Ishikawa (cell line): ENCODE measurements at regions not wholly inside any gene's neighbourhood (a gene's known extent, or its start where the extent isn't known, plus 50 kb on each side); places are given as distances from the start of the nearest gene placed in this dataset.

Experiments used
- CEBPB ChIP-seq: IDR thresholded peaks from 2 replicates; pipeline ENCODE4 v1.6.1; 2012
- EP300 ChIP-seq: IDR thresholded peaks from 2 replicates; pipeline ENCODE4 v1.6.1; 2012; ENCODE audit warnings: borderline replicate concordance
- RAD21 ChIP-seq: IDR thresholded peaks from 2 replicates; pipeline ENCODE4 v1.6.1; 2012; ENCODE audit warnings: low read depth
- TCF12 ChIP-seq: IDR thresholded peaks from 2 replicates; pipeline ENCODE4 v1.6.1; 2012; ENCODE audit warnings: low read depth
- TEAD4 ChIP-seq: IDR thresholded peaks from 2 replicates; pipeline ENCODE4 v1.6.1; 2012
- TF ChIP-seq, protein P1 (sequence below): IDR thresholded peaks from 2 replicates; pipeline ENCODE4 v1.6.1; 2012; ENCODE audit warnings: low read depth, mild to moderate bottlenecking

DNA sequence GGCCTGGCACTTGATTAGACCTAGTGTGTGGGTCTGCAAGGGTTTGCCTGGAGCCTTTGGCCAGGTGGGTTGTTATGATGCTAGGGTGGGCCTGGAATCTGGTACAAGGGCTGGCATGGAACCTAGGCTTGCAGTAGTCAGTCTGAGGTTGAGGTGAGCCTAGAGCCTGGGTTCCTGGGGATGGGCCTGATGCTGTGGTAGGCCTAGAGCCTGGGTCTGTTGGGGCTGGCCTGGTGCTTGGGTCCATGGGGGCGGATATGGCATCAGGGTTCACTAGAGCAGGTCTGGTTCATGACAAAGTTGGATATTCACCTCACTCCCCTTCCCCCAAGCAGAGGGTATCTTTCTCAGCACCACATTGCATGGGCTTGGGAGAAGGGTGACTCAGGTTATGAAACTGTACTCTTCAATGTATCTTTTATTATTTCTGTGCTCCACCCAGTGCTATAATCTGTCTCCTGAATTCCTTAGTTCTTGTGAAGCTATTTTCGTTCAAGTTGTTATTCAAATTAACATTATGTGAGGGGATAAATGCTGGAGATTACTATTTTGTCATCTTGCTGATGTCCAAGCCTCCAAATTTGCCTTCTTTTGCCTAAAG lies 274.4 kb downstream of the NFKBIZ start:
- TF ChIP-seq, protein P1, sequence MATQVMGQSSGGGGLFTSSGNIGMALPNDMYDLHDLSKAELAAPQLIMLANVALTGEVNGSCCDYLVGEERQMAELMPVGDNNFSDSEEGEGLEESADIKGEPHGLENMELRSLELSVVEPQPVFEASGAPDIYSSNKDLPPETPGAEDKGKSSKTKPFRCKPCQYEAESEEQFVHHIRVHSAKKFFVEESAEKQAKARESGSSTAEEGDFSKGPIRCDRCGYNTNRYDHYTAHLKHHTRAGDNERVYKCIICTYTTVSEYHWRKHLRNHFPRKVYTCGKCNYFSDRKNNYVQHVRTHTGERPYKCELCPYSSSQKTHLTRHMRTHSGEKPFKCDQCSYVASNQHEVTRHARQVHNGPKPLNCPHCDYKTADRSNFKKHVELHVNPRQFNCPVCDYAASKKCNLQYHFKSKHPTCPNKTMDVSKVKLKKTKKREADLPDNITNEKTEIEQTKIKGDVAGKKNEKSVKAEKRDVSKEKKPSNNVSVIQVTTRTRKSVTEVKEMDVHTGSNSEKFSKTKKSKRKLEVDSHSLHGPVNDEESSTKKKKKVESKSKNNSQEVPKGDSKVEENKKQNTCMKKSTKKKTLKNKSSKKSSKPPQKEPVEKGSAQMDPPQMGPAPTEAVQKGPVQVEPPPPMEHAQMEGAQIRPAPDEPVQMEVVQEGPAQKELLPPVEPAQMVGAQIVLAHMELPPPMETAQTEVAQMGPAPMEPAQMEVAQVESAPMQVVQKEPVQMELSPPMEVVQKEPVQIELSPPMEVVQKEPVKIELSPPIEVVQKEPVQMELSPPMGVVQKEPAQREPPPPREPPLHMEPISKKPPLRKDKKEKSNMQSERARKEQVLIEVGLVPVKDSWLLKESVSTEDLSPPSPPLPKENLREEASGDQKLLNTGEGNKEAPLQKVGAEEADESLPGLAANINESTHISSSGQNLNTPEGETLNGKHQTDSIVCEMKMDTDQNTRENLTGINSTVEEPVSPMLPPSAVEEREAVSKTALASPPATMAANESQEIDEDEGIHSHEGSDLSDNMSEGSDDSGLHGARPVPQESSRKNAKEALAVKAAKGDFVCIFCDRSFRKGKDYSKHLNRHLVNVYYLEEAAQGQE, result no peak
- TF ChIP-seq EP300 (no peak), TCF12 (no peak), TEAD4 (no peak), RAD21 (no peak), CEBPB (no peak)
